CD1c-positive myeloid dendritic cell (primary cell): ENCODE measurements at regions not wholly inside any gene's neighbourhood (a gene's known extent, or its start where the extent isn't known, plus 50 kb on each side); places are given as distances from the start of the nearest gene placed in this dataset.

Experiments
- DNase-seq: peaks from one replicate; pipeline ENCODE4 v3.0.0-alpha.2; 2016; ENCODE audit errors: extremely low spot score

- DNase-seq: no peak
Observed at GRCh38 chr3:31140470-31140869, 246.0 kb upstream of the GADL1 start.

- no peak for DNase-seq
Observed at GRCh38 chr3:31142139-31142538, 247.7 kb upstream of the GADL1 start.

- no peak for DNase-seq
Observed at GRCh38 chr3:31142543-31142942, 248.1 kb upstream of the GADL1 start.

GRCh38 chr3:31145062-31145461 is 250.6 kb upstream of the GADL1 start:
- DNase-seq: no peak

GRCh38 chr3:31147550-31147949 is 253.1 kb upstream of the GADL1 start:
- no peak for DNase-seq

- peak; percentile 6 for DNase-seq
Observed at GRCh38 chr3:31157047-31157694, 262.7 kb upstream of the GADL1 start.

- DNase-seq: no peak
Observed at GRCh38 chr3:31157893-31158620, 263.6 kb upstream of the GADL1 start.

- no peak for DNase-seq
Observed at GRCh38 chr3:31159331-31160039, 265.0 kb upstream of the GADL1 start.

- no peak for DNase-seq
Observed at GRCh38 chr3:31161889-31162288, 267.4 kb upstream of the GADL1 start.

- no peak for DNase-seq
Observed at GRCh38 chr3:31164381-31164780, 269.9 kb upstream of the GADL1 start.

GRCh38 chr3:31165399-31165860 is 271.0 kb upstream of the GADL1 start:
- no peak for DNase-seq

- no peak for DNase-seq
Observed at GRCh38 chr3:31166249-31166885, 271.9 kb upstream of the GADL1 start.

GRCh38 chr3:31167666-31168065 is 273.2 kb upstream of the GADL1 start:
- DNase-seq: no peak

GRCh38 chr3:31170932-31171670 is 276.6 kb upstream of the GADL1 start:
- peak; percentile 24 for DNase-seq

GRCh38 chr3:31172336-31172735 is 277.9 kb upstream of the GADL1 start:
- no peak for DNase-seq

GRCh38 chr3:31173118-31173718 is 278.8 kb upstream of the GADL1 start:
- DNase-seq: peak; percentile 7

- no peak for DNase-seq
Observed at GRCh38 chr3:31174079-31174478, 279.6 kb upstream of the GADL1 start.

GRCh38 chr3:31176045-31176444 is 281.6 kb upstream of the GADL1 start:
- DNase-seq: no peak

- DNase-seq: no peak
Observed at GRCh38 chr3:31178467-31178866, 284.0 kb upstream of the GADL1 start.

- DNase-seq: no peak
Observed at GRCh38 chr3:31179768-31180167, 285.3 kb upstream of the GADL1 start.

GRCh38 chr3:31180274-31180673 is 285.8 kb upstream of the GADL1 start:
- DNase-seq: no peak
